Mesendoderm (in vitro differentiated cells): ENCODE measurements at regions not wholly inside any gene's neighbourhood (a gene's known extent, or its start where the extent isn't known, plus 50 kb on each side); places are given as distances from the start of the nearest gene placed in this dataset.

Experiments used
- DNase-seq: peaks from one replicate; pipeline ENCODE4 v3.0.0; 2013
- H2AK5ac ChIP-seq: 2 replicates; pipeline ENCODE4 v1.6.1; 2013; ENCODE audit warnings: low read length, inconsistent platforms
- H2BK120ac ChIP-seq: 2 replicates; pipeline ENCODE4 v1.6.1; 2013; ENCODE audit warnings: low read depth, mild to moderate bottlenecking, low read length, moderate library complexity, mixed read lengths
- H2BK15ac ChIP-seq: replicated peaks from 2 replicates; pipeline ENCODE4 v1.6.1; 2013; ENCODE audit warnings: low read depth, mild to moderate bottlenecking, moderate library complexity
- H2BK5ac ChIP-seq: 2 replicates; pipeline ENCODE4 v1.6.1; 2013; ENCODE audit warnings: low read length, inconsistent platforms
- H3K18ac ChIP-seq: 2 replicates; pipeline ENCODE4 v1.6.1; 2013; ENCODE audit warnings: mild to moderate bottlenecking, low read length, mixed read lengths
- H3K23ac ChIP-seq: one replicate; pipeline ENCODE4 v1.6.1; 2013; ENCODE audit warnings: low read length
- H3K27ac ChIP-seq: 2 replicates; pipeline ENCODE4 v1.5.1; 2013; ENCODE audit warnings: low read depth, mild to moderate bottlenecking, inconsistent platforms, low read length, moderate library complexity
- H3K27me3 ChIP-seq: 2 replicates; pipeline ENCODE4 v1.6.1; 2013; ENCODE audit warnings: low read length, control low read depth, mild to moderate bottlenecking, inconsistent platforms; ENCODE audit not compliant: insufficient read depth, poor library complexity
- H3K36me3 ChIP-seq: 2 replicates; pipeline ENCODE4 v1.6.1; 2013; ENCODE audit warnings: low read length, inconsistent platforms; ENCODE audit not compliant: control insufficient read depth, insufficient read depth
- H3K4ac ChIP-seq: one replicate; pipeline ENCODE4 v1.6.1; 2013; ENCODE audit warnings: low read depth, mild to moderate bottlenecking, low read length, moderate library complexity
- H3K4me1 ChIP-seq: 2 replicates; pipeline ENCODE4 v1.6.1; 2013; ENCODE audit warnings: low read depth, low read length, inconsistent platforms; ENCODE audit not compliant: control insufficient read depth
- H3K4me2 ChIP-seq: 2 replicates; pipeline ENCODE4 v1.6.1; 2013; ENCODE audit warnings: low read length
- H3K4me3 ChIP-seq: 2 replicates; pipeline ENCODE4 v1.5.1; 2013; ENCODE audit warnings: mild to moderate bottlenecking, low read length
- H3K56ac ChIP-seq: one replicate; pipeline ENCODE4 v1.6.1; 2013; ENCODE audit warnings: low read length
- H3K79me1 ChIP-seq: 2 replicates; pipeline ENCODE4 v1.6.1; 2013; ENCODE audit warnings: low read length, inconsistent platforms
- H3K79me2 ChIP-seq: 2 replicates; pipeline ENCODE4 v1.6.1; 2013; ENCODE audit warnings: mild to moderate bottlenecking, low read length; ENCODE audit not compliant: control insufficient read depth, insufficient read depth
- H3K9ac ChIP-seq: 2 replicates; pipeline ENCODE4 v1.6.1; 2013; ENCODE audit warnings: low read length, inconsistent platforms
- H4K5ac ChIP-seq: one replicate; pipeline ENCODE4 v1.6.1; 2013; ENCODE audit warnings: low read length
- H4K8ac ChIP-seq: one replicate; pipeline ENCODE4 v1.6.1; 2013; ENCODE audit warnings: low read depth, mild to moderate bottlenecking, control low read depth, low read length, moderate library complexity
- WGBS: extraction: QIAGEN DNeasy Blood & Tissue Kit; methylation state at CpG from one replicate; pipeline ENCODE4 v1.1.7; 2013; ENCODE audit warnings: low lambda C conversion rate, missing lambda C conversion rate; ENCODE audit not compliant: insufficient coverage; ENCODE audit errors: extremely low coverage; 5-methylcytosine and 5-hydroxymethylcytosine counted together

- Histone ChIP-seq H3K4me2 (no peak overlapping the region), H3K56ac (no peak overlapping the region), H3K23ac (no peak overlapping the region), H2BK5ac (no peak overlapping the region), H4K8ac (no peak overlapping the region), H3K4me1 (no peaks in the 10 kb centered on the region), H3K36me3 (no peaks in the 10 kb centered on the region), H4K5ac (no peak overlapping the region), H3K79me2 (no peaks in the 10 kb centered on the region), H2AK5ac (no peak overlapping the region), H3K18ac (no peak overlapping the region), H2BK120ac (no peak overlapping the region), H3K79me1 (no peaks in the 10 kb centered on the region), H3K27ac (no peak overlapping the region), H3K27me3 (no peaks in the 10 kb centered on the region), H3K4ac (no peak overlapping the region), H3K4me3 (no peak overlapping the region), H3K9ac (no peak overlapping the region), H2BK15ac (no peak overlapping the region)
- no CpG with 5 or more reads among the region's 11 CpGs for WGBS
- DNase-seq: no peak
Observed at GRCh38 chr7:148472406-148472805, 118.2 kb upstream of the C7orf33 start.

- Histone ChIP-seq H3K23ac (no peak overlapping the region), H4K5ac (no peak overlapping the region), H3K79me1 (no peaks in the 10 kb centered on the region), H3K9ac (no peak overlapping the region), H3K36me3 (no peaks in the 10 kb centered on the region), H3K27me3 (no peaks in the 10 kb centered on the region), H3K4me1 (no peaks in the 10 kb centered on the region), H4K8ac (no peak overlapping the region), H3K27ac (no peak overlapping the region), H2BK15ac (no peak overlapping the region), H3K4me2 (no peak overlapping the region), H3K4ac (no peak overlapping the region), H2AK5ac (peak overlapping the region; percentile 65), H3K56ac (peak overlapping the region; percentile 25), H2BK120ac (no peak overlapping the region), H3K79me2 (no peaks in the 10 kb centered on the region), H2BK5ac (no peak overlapping the region), H3K4me3 (no peak overlapping the region), H3K18ac (no peak overlapping the region)
- no CpG with 5 or more reads among the region's 14 CpGs for WGBS
- peak; percentile 27 for DNase-seq
Observed at GRCh38 chr7:148473703-148474480, 116.7 kb upstream of the C7orf33 start.

- no CpG with 5 or more reads among the region's 6 CpGs for WGBS
- Histone ChIP-seq H3K27ac (no peak overlapping the region), H3K79me2 (no peaks in the 10 kb centered on the region), H2BK120ac (no peak overlapping the region), H3K79me1 (no peaks in the 10 kb centered on the region), H2AK5ac (no peak overlapping the region), H3K36me3 (no peaks in the 10 kb centered on the region), H3K4me1 (no peaks in the 10 kb centered on the region), H3K18ac (no peak overlapping the region), H3K23ac (no peak overlapping the region), H3K56ac (no peak overlapping the region), H4K8ac (no peak overlapping the region), H3K4ac (no peak overlapping the region), H3K27me3 (no peaks in the 10 kb centered on the region), H2BK5ac (no peak overlapping the region), H3K9ac (no peak overlapping the region), H4K5ac (no peak overlapping the region), H3K4me2 (no peak overlapping the region), H3K4me3 (no peak overlapping the region), H2BK15ac (no peak overlapping the region)
- no peak for DNase-seq
Observed at GRCh38 chr7:148474481-148475025, 116.0 kb upstream of the C7orf33 start.

- WGBS: no CpG with 5 or more reads among the region's 9 CpGs
- H4K5ac ChIP-seq: no peak overlapping the region
- H3K23ac ChIP-seq: no peak overlapping the region
- no peak overlapping the region for H2BK120ac ChIP-seq
- H3K18ac ChIP-seq: no peak overlapping the region
- no peak overlapping the region for H3K4ac ChIP-seq
- no peak overlapping the region for H2BK5ac ChIP-seq
- H3K27me3 ChIP-seq: no peaks in the 10 kb centered on the region
- H3K4me2 ChIP-seq: no peak overlapping the region
- peak; percentile 25 for DNase-seq
- no peaks in the 10 kb centered on the region for H3K36me3 ChIP-seq
- H2BK15ac ChIP-seq: no peak overlapping the region
- no peaks in the 10 kb centered on the region for H3K4me1 ChIP-seq
- no peaks in the 10 kb centered on the region for H3K79me1 ChIP-seq
- H3K56ac ChIP-seq: no peak overlapping the region
- H3K79me2 ChIP-seq: no peaks in the 10 kb centered on the region
- H4K8ac ChIP-seq: no peak overlapping the region
- no peak overlapping the region for H3K4me3 ChIP-seq
- no peak overlapping the region for H3K27ac ChIP-seq
- no peak overlapping the region for H3K9ac ChIP-seq
- H2AK5ac ChIP-seq: no peak overlapping the region
Observed at GRCh38 chr7:148478551-148478950, 112.0 kb upstream of the C7orf33 start.

- no peak overlapping the region for H3K9ac ChIP-seq
- H2AK5ac ChIP-seq: no peak overlapping the region
- H3K4ac ChIP-seq: no peak overlapping the region
- H3K4me3 ChIP-seq: no peak overlapping the region
- H3K56ac ChIP-seq: no peak overlapping the region
- no peak overlapping the region for H3K27ac ChIP-seq
- H3K79me2 ChIP-seq: no peaks in the 10 kb centered on the region
- H4K5ac ChIP-seq: no peak overlapping the region
- WGBS: no CpG with 5 or more reads among the region's 5 CpGs
- H3K18ac ChIP-seq: no peak overlapping the region
- no peaks in the 10 kb centered on the region for H3K27me3 ChIP-seq
- DNase-seq: peak; percentile 58
- H2BK15ac ChIP-seq: no peak overlapping the region
- H3K79me1 ChIP-seq: no peaks in the 10 kb centered on the region
- H3K4me1 ChIP-seq: no peaks in the 10 kb centered on the region
- no peak overlapping the region for H3K23ac ChIP-seq
- H4K8ac ChIP-seq: no peak overlapping the region
- H2BK120ac ChIP-seq: no peak overlapping the region
- no peak overlapping the region for H3K4me2 ChIP-seq
- no peaks in the 10 kb centered on the region for H3K36me3 ChIP-seq
- H2BK5ac ChIP-seq: no peak overlapping the region
Observed at GRCh38 chr7:148480479-148481146, 110.0 kb upstream of the C7orf33 start.
